ENCODE measurements at regions not wholly inside any gene's neighbourhood (a gene's known extent, or its start where the extent isn't known, plus 50 kb on each side); places are given as distances from the start of the nearest gene placed in this dataset.

- Histone ChIP-seq H3K27ac (ENCODE audit: low read depth, low read length) (no peak overlapping the region), H3K4me1 (replicated peaks in 1 of 4; ENCODE audit: control insufficient read depth in 3 of 4, insufficient read depth in 4 of 4, low read length in 3 of 4) (no peaks in the 10 kb centered on the region), H3K23ac (ENCODE audit: insufficient read length) (no peak overlapping the region), H2BK15ac (ENCODE audit: low read length) (no peak overlapping the region), H4K91ac (replicated peaks; ENCODE audit: insufficient read length, low read length) (no peak overlapping the region), H3K23me2 (ENCODE audit: low read depth, low read length) (no peaks in the 10 kb centered on the region), H4K5ac (ENCODE audit: insufficient read length, low read depth, low read length) (no peak overlapping the region), H3K14ac (ENCODE audit: insufficient read length) (no peak overlapping the region), H3K79me1 (ENCODE audit: low read depth, low read length) (no peaks in the 10 kb centered on the region), H2BK12ac (ENCODE audit: low read depth, low read length) (no peak overlapping the region), H3K4ac (replicated peaks; ENCODE audit: insufficient read length, low read depth, low read length) (no peak overlapping the region), H2AFZ (ENCODE audit: low read length) (no peak overlapping the region), H4K20me1 (replicated peaks in 1 of 2; ENCODE audit: control insufficient read depth in 1 of 2, insufficient read depth in 2 of 2, low read length in 2 of 2) (no peaks in the 10 kb centered on the region), H3K9me3 (ENCODE audit: insufficient read depth in 2 of 2, low read depth in 1 of 2, low read length in 1 of 2) (no peaks in the 10 kb centered on the region; a peak in 1 of 4 replicates), H2AK5ac (ENCODE audit: low read depth, low read length) (no peak overlapping the region), H3K9ac (replicated peaks in 1 of 4; ENCODE audit: extremely low read depth in 1 of 4, low read depth in 3 of 4, low read length in 3 of 4) (no peak overlapping the region), H3K27me3 (replicated peaks in 1 of 4; ENCODE audit: control insufficient read depth in 3 of 4, extremely low read depth in 1 of 4, insufficient read depth in 3 of 4, low read length in 3 of 4) (no peaks in the 10 kb centered on the region; a peak in 1 of 7 replicates), H2BK120ac (replicated peaks; ENCODE audit: low read depth, low read length) (no peak overlapping the region), H3K56ac (replicated peaks; ENCODE audit: insufficient read length, low read depth, low read length) (no peak overlapping the region), H3K4me2 (ENCODE audit: insufficient read depth in 1 of 2, low read depth in 2 of 2, low read length in 2 of 2) (no peak overlapping the region), H3K18ac (ENCODE audit: extremely low read depth, low read length) (no peak overlapping the region), H3K4me3 (ENCODE audit: extremely low read depth in 1 of 4, insufficient read depth in 2 of 4, low read depth in 3 of 4, low read length in 4 of 4) (no peak overlapping the region), H2BK20ac (ENCODE audit: low read length) (no peak overlapping the region), H2BK5ac (ENCODE audit: low read depth, low read length) (no peak overlapping the region), H4K8ac (ENCODE audit: extremely low read depth, insufficient read depth, low read length) (no peak overlapping the region), H3K79me2 (ENCODE audit: control insufficient read depth in 1 of 2, insufficient read depth in 2 of 2, low read length in 2 of 2) (no peaks in the 10 kb centered on the region), H3K36me3 (ENCODE audit: control insufficient read depth in 2 of 4, insufficient read depth in 4 of 4, low read length in 3 of 4) (no peaks in the 10 kb centered on the region)
- 89% methylated on average over 12 of the region's 12 CpGs; no CpG with 5 or more reads in 1 of the 2 experiments for WGBS, 2 experiments (ENCODE audit: extremely low coverage in 1 of 2, insufficient coverage in 1 of 2, insufficient read length in 1 of 2, insufficient replicate concordance in 2 of 2, low coverage in 1 of 2, low lambda C conversion rate in 2 of 2, missing lambda C conversion rate in 1 of 2)
- ChIA-PET POLR2A (ENCODE audit: partially characterized antibody) (no interaction called here), CTCF (ENCODE audit: partially characterized antibody) (interaction anchor here (1.3 kb wide), 1 partner anchor 24 kb away, joined by 4 read pairs; no protein-coding TSS in a partner anchor)
- FAIRE-seq (no peak), DNase-seq (ENCODE audit: low read depth in 1 of 2, low spot score in 2 of 2) (no peak)
- no peak for TF ChIP-seq POU5F1 (IDR thresholded peaks at IDR 0.05; ENCODE audit: low read depth, low read length)
- TF ChIP-seq, protein P1, sequence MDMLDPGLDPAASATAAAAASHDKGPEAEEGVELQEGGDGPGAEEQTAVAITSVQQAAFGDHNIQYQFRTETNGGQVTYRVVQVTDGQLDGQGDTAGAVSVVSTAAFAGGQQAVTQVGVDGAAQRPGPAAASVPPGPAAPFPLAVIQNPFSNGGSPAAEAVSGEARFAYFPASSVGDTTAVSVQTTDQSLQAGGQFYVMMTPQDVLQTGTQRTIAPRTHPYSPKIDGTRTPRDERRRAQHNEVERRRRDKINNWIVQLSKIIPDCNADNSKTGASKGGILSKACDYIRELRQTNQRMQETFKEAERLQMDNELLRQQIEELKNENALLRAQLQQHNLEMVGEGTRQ (IDR thresholded peaks at IDR 0.05; ENCODE audit: low read length) = no peak
- no peak for TF ChIP-seq CBX8 (IDR thresholded peaks at IDR 0.05; ENCODE audit: borderline replicate concordance, low read depth, low read length)
- TF ChIP-seq HDAC2 (IDR thresholded peaks at IDR 0.05; ENCODE audit: borderline replicate concordance in 1 of 2, low read depth in 2 of 2, low read length in 2 of 2) = no peak
- TF ChIP-seq, protein P2, sequence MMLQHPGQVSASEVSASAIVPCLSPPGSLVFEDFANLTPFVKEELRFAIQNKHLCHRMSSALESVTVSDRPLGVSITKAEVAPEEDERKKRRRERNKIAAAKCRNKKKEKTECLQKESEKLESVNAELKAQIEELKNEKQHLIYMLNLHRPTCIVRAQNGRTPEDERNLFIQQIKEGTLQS (IDR thresholded peaks at IDR 0.05; ENCODE audit: insufficient read depth, low read depth, low read length) = no peak
Observed at GRCh38 chr5:2263763-2264162, 381.0 kb upstream of the IRX4 start.

All from H1 (cell line).